OCI-LY3 (cell line): ENCODE measurements at regions not wholly inside any gene's neighbourhood (a gene's known extent, or its start where the extent isn't known, plus 50 kb on each side); places are given as distances from the start of the nearest gene placed in this dataset.

Experiments used
- CTCF ChIP-seq: fragments of 200-600, 300-600 bp; sonication (generic); IDR thresholded peaks from 2 replicates; pipeline ENCODE4 v1.5.1; 2014; ENCODE audit warnings: antibody characterized with exemption, low read length, low read depth
- EZH2phosphoT487 ChIP-seq: fragments of 200-600 bp; shearing (Covaris generic); IDR thresholded peaks from 2 replicates; pipeline ENCODE4 v1.6.1; 2018; ENCODE audit warnings: antibody characterized with exemption, mixed run types, low read depth

GRCh38 chr1:208717525-208717924 lies 473.3 kb upstream of the PLXNA2 start:
- TF ChIP-seq CTCF (no peak), EZH2phosphoT487 (no peak)
